GM12873 (cell line): ENCODE measurements at regions not wholly inside any gene's neighbourhood (a gene's known extent, or its start where the extent isn't known, plus 50 kb on each side); places are given as distances from the start of the nearest gene placed in this dataset.

Source experiments
- TF ChIP-seq, protein P1 (sequence below): IDR thresholded peaks from 2 replicates; pipeline ENCODE4 v1.5.1; 2012; ENCODE audit warnings: low read depth, mild to moderate bottlenecking, moderate library complexity, low read length, control low read depth; ENCODE audit not compliant: insufficient read depth; ENCODE audit errors: missing control alignments

GRCh38 chr2:37471994-37472393 lies 127.6 kb downstream of the QPCT start:
- TF ChIP-seq, protein P1, sequence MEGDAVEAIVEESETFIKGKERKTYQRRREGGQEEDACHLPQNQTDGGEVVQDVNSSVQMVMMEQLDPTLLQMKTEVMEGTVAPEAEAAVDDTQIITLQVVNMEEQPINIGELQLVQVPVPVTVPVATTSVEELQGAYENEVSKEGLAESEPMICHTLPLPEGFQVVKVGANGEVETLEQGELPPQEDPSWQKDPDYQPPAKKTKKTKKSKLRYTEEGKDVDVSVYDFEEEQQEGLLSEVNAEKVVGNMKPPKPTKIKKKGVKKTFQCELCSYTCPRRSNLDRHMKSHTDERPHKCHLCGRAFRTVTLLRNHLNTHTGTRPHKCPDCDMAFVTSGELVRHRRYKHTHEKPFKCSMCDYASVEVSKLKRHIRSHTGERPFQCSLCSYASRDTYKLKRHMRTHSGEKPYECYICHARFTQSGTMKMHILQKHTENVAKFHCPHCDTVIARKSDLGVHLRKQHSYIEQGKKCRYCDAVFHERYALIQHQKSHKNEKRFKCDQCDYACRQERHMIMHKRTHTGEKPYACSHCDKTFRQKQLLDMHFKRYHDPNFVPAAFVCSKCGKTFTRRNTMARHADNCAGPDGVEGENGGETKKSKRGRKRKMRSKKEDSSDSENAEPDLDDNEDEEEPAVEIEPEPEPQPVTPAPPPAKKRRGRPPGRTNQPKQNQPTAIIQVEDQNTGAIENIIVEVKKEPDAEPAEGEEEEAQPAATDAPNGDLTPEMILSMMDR = no peak

DNA sequence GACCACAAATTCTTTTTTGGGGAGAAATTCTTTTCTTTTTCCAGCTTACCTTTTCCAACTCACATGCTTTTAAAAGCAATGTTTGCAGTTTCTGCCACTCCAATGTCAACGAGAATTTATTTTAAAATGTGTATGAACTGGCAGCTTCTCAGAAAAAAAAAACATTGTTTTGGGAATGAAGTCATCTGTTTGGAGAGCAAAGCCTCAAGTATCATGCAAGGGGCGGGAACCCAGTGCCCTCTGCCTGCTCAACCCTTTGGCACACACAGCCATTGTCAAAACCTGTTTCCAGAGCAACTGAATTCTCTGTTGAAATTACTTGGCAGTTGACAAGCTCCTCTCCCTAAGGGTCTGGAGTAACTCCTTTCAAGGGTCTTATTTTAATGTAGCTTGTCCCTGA lies 128.5 kb downstream of the QPCT start:
- TF ChIP-seq, protein P1 = no peak

GRCh38 chr2:37476411-37476810 lies 132.0 kb downstream of the QPCT start:
- TF ChIP-seq, protein P1 = no peak

GRCh38 chr2:37477921-37478320 lies 133.5 kb downstream of the QPCT start:
- TF ChIP-seq, protein P1 = no peak

DNA sequence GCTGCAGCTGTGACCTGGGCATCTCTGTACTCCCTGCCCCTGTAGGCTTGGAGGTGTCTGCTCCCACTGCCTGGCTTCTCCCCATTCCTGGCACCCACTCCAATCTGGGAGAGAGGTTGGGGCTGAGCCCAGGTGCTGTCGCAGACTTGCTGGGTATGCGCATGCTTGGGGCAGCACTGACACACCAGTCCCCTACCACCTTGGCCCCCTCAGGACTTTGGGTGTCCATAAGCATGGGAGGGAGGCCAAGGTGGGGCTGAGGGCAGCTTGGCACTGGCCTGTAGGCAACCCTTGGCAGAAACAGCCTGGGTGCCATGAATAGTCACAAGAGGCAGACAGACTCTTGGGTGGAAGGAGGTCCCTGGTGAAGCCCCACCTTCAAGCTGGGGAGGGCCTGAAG lies 136.8 kb downstream of the QPCT start:
- TF ChIP-seq, protein P1 = no peak

- TF ChIP-seq, protein P1 = no peak
Measured at GRCh38 chr2:37489041-37489456, 144.6 kb downstream of the QPCT start.

GRCh38 chr2:37489536-37489935 lies 145.1 kb downstream of the QPCT start:
- TF ChIP-seq, protein P1 = no peak

DNA sequence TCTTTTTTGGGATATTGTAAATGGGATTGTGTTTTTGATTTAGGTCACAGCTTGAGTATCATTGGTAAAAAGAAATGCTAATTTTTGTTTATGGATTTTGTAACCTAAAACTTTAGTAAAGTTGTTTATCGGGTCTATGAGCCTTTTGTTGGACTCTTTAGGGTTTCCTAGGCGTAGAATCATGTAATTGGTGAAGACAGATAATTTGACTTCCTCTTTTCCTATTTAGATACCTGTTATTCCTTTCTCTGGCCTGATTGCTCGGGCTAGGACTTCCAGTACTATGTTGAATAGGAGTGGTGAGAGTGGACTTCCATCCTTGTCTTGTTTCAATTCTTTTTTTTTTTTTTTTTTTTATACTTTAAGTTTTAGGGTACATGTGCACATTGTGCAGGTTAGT lies 149.0 kb downstream of the QPCT start:
- TF ChIP-seq, protein P1 = no peak
